HG03135 (cell line): ENCODE measurements at regions not wholly inside any gene's neighbourhood (a gene's known extent, or its start where the extent isn't known, plus 50 kb on each side); places are given as distances from the start of the nearest gene placed in this dataset.

Experiments used
- ATAC-seq: cut with Tn5 transposase; IDR thresholded peaks from one replicate; pipeline ENCODE4 v1.9.1; 2021; ENCODE audit warnings: mild to moderate bottlenecking, moderate library complexity; ENCODE audit not compliant: unreplicated experiment

- ATAC-seq, result no peak
These were observed 560.4 kb upstream of the MCTP2 start for GRCh38 chr15:93670931-93671330.

- ATAC-seq, result no peak
These were observed 567.0 kb upstream of the MCTP2 start for GRCh38 chr15:93664213-93664956.

GRCh38 chr15:93662162-93662885 is 569.0 kb upstream of the MCTP2 start:
- ATAC-seq, result no peak

GRCh38 chr15:93658026-93658816 is 569.2 kb upstream of the RGMA start:
- ATAC-seq, result no peak

- ATAC-seq, result no peak
These were observed 567.0 kb upstream of the RGMA start for GRCh38 chr15:93656041-93656440.

- ATAC-seq, result no peak
These were observed 560.8 kb upstream of the RGMA start for GRCh38 chr15:93649691-93650235.

GRCh38 chr15:93646193-93646592 is 557.2 kb upstream of the RGMA start:
- ATAC-seq, result no peak

- no peak for ATAC-seq
These were observed 556.6 kb upstream of the RGMA start for GRCh38 chr15:93645594-93645993.

- ATAC-seq, result no peak
These were observed 555.6 kb upstream of the RGMA start for GRCh38 chr15:93644595-93644994.

GRCh38 chr15:93640411-93640962 is 551.5 kb upstream of the RGMA start:
- no peak for ATAC-seq

GRCh38 chr15:93631958-93632618 is 543.1 kb upstream of the RGMA start:
- ATAC-seq, result no peak

GRCh38 chr15:93619597-93619996 is 530.6 kb upstream of the RGMA start:
- no peak for ATAC-seq

- no peak for ATAC-seq
These were observed 528.4 kb upstream of the RGMA start for GRCh38 chr15:93617443-93617842.

- ATAC-seq, result no peak
These were observed 525.5 kb upstream of the RGMA start for GRCh38 chr15:93614386-93615104.

- ATAC-seq, result no peak
These were observed 524.4 kb upstream of the RGMA start for GRCh38 chr15:93613386-93613785.

- ATAC-seq, result no peak
These were observed 523.9 kb upstream of the RGMA start for GRCh38 chr15:93612953-93613352.

GRCh38 chr15:93610944-93611343 is 521.9 kb upstream of the RGMA start:
- ATAC-seq, result no peak

- no peak for ATAC-seq
These were observed 519.7 kb upstream of the RGMA start for GRCh38 chr15:93608643-93609148.

- ATAC-seq, result no peak
These were observed 514.5 kb upstream of the RGMA start for GRCh38 chr15:93603550-93603949.

- ATAC-seq, result no peak
These were observed 498.1 kb upstream of the RGMA start for GRCh38 chr15:93587059-93587521.
